Nephron (organoid): ENCODE measurements at regions not wholly inside any gene's neighbourhood (a gene's known extent, or its start where the extent isn't known, plus 50 kb on each side); places are given as distances from the start of the nearest gene placed in this dataset.

Experiments
- H3K27ac Mint-ChIP-seq, 3 experiments: 2 replicates each; pipeline ENCODE4 v1.8.0; 2020; ENCODE audit warnings: mixed read lengths in 3 of 3, mild to moderate bottlenecking in 2 of 3, moderate library complexity in 1 of 3
- H3K27me3 Mint-ChIP-seq: 2 replicates; pipeline ENCODE4 v1.8.0; 2021; ENCODE audit warnings: low read depth, mild to moderate bottlenecking, moderate library complexity, mixed read lengths
- H3K36me3 Mint-ChIP-seq: 2 replicates; pipeline ENCODE4 v1.8.0; 2020; ENCODE audit warnings: low read depth, mixed read lengths
- H3K4me1 Mint-ChIP-seq: 2 replicates; pipeline ENCODE4 v1.8.0; 2020; ENCODE audit warnings: mixed read lengths
- H3K4me3 Mint-ChIP-seq, 3 experiments: 2 replicates each; pipeline ENCODE4 v1.8.0; 2020; ENCODE audit warnings: mild to moderate bottlenecking in 3 of 3, mixed read lengths in 3 of 3, moderate library complexity in 2 of 3
- H3K9me3 Mint-ChIP-seq: 2 replicates; pipeline ENCODE4 v1.8.0; 2020; ENCODE audit warnings: mixed read lengths
- CTCF ChIP-seq, 3 experiments: fragments of 200-600 bp; sonication (generic); IDR thresholded peaks; one replicate each; pipeline ENCODE4 v1.5.0; 2021; ENCODE audit warnings: antibody characterized with exemption in 3 of 3; ENCODE audit not compliant: unreplicated experiment in 3 of 3

GRCh38 chr6:93822434-93823265 lies 403.3 kb upstream of the EPHA7 start:
- TF ChIP-seq CTCF (IDR thresholded peaks at IDR 0.05; ENCODE audit: unreplicated experiment in 3 of 3): no peak
- Mint-ChIP-seq H3K4me3 (no peak overlapping the region), H3K27ac (no peak overlapping the region), H3K27me3 (no peaks in the 10 kb centered on the region), H3K36me3 (no peaks in the 10 kb centered on the region), H3K9me3 (peaks cover 2% of the 10 kb centered on the region), H3K4me1 (no peaks in the 10 kb centered on the region)

GRCh38 chr6:93821953-93822352 lies 402.6 kb upstream of the EPHA7 start:
- Mint-ChIP-seq H3K36me3 (no peaks in the 10 kb centered on the region), H3K4me1 (no peaks in the 10 kb centered on the region), H3K27me3 (no peaks in the 10 kb centered on the region), H3K9me3 (peaks cover 2% of the 10 kb centered on the region), H3K4me3 (no peak overlapping the region), H3K27ac (no peak overlapping the region)
- TF ChIP-seq CTCF (IDR thresholded peaks at IDR 0.05; ENCODE audit: unreplicated experiment in 3 of 3): no peak

DNA sequence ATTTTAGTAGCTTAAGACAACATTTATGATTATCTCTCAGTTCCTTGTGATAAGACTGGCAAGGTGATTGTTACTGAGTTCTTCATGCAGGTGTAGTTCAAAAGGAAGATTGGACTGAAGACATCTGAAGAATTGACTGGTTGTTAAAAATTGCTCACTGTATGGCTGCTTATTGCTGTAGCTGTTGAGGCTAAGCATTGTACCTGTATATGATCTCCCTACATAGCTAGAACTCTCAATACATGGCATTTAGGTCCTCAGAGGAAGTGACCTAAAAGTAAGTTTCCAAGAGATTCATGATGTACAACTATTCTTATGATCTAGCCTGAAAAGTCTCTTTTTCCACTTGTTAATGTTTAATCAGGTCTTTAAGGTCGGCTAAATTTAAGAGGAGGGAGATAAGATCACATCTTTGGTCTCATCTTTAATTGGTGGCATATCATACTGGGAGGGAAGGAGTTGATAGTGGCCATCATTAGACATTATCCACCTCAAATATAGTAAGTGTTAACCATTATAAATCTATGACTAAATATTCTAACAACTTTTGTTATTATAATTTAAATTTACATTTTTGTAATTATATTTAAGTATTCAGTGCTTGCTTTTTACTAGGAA lies 401.2 kb upstream of the EPHA7 start:
- H3K4me3 Mint-ChIP-seq: no peak overlapping the region
- no peaks in the 10 kb centered on the region for H3K4me1 Mint-ChIP-seq
- H3K27me3 Mint-ChIP-seq: no peaks in the 10 kb centered on the region
- no peak overlapping the region for H3K27ac Mint-ChIP-seq
- no peak for TF ChIP-seq CTCF (IDR thresholded peaks at IDR 0.05; ENCODE audit: unreplicated experiment in 3 of 3)
- H3K36me3 Mint-ChIP-seq: no peaks in the 10 kb centered on the region
- H3K9me3 Mint-ChIP-seq: no peaks in the 10 kb centered on the region

DNA sequence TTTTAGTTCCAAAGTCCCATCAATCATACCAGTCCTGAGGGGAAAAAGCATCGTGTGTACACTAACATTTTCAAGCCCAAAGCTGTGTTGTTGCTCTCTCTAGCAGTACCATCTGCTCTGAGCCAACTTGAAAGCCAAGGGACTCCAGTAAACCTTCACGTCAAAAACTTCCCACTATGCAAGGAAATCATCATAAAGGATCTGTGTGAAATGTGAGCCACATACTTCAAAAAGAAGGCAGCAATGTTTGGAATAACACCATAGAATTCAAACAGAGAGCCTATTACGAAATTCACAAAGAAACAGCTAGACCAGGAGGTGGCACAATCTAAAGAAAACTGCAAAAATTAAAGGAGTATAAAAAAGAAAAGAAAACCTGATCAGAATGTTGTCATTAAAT lies 399.8 kb upstream of the EPHA7 start:
- TF ChIP-seq CTCF (IDR thresholded peaks at IDR 0.05; ENCODE audit: unreplicated experiment in 3 of 3): no peak
- no peaks in the 10 kb centered on the region for H3K4me1 Mint-ChIP-seq

GRCh38 chr6:93817937-93818336 lies 398.6 kb upstream of the EPHA7 start:
- no peak overlapping the region for H3K4me3 Mint-ChIP-seq
- TF ChIP-seq CTCF (IDR thresholded peaks at IDR 0.05; ENCODE audit: unreplicated experiment in 3 of 3): no peak

More for the DNA sequence above, 399.8 kb upstream of the EPHA7 start:
- no peak overlapping the region for H3K4me3 Mint-ChIP-seq
- no peaks in the 10 kb centered on the region for H3K9me3 Mint-ChIP-seq
- H3K27me3 Mint-ChIP-seq: no peaks in the 10 kb centered on the region
- no peaks in the 10 kb centered on the region for H3K36me3 Mint-ChIP-seq
- no peak overlapping the region for H3K27ac Mint-ChIP-seq

More at GRCh38 chr6:93817937-93818336, 398.6 kb upstream of the EPHA7 start:
- Mint-ChIP-seq H3K27me3 (no peaks in the 10 kb centered on the region), H3K4me1 (no peaks in the 10 kb centered on the region), H3K27ac (no peak overlapping the region), H3K36me3 (no peaks in the 10 kb centered on the region), H3K9me3 (peaks cover 3% of the 10 kb centered on the region)
